ENCODE measurements at regions not wholly inside any gene's neighbourhood (a gene's known extent, or its start where the extent isn't known, plus 50 kb on each side); places are given as distances from the start of the nearest gene placed in this dataset.

- TF ChIP-seq TAF1 (IDR thresholded peaks at IDR 0.05; ENCODE audit: borderline replicate concordance, insufficient read depth, low read length) = no peak
- TF ChIP-seq FOXP2 (optimal IDR thresholded peaks at IDR 0.05; ENCODE audit: borderline replicate concordance, extremely low read depth, extremely low read length, insufficient read depth) = no peak
- TF ChIP-seq REST (IDR thresholded peaks at IDR 0.05; ENCODE audit: insufficient read depth in 1 of 2, low read depth in 2 of 2, low read length in 2 of 2) = no peak
- TF ChIP-seq POLR2AphosphoS5 (IDR thresholded peaks at IDR 0.05; ENCODE audit: low read depth, low read length) = no peak
Measured at GRCh38 chr17:77772461-77772897, 186.0 kb upstream of the TNRC6C start.

All from PFSK-1 (cell line).